HG03521 (cell line): ENCODE measurements at regions not wholly inside any gene's neighbourhood (a gene's known extent, or its start where the extent isn't known, plus 50 kb on each side); places are given as distances from the start of the nearest gene placed in this dataset.

Experiments used
- ATAC-seq: cut with Tn5 transposase; IDR thresholded peaks from one replicate; pipeline ENCODE4 v1.9.1; 2021; ENCODE audit warnings: mild to moderate bottlenecking, moderate library complexity; ENCODE audit not compliant: unreplicated experiment

- ATAC-seq: no peak
Observed at GRCh38 chr20:19923762-19924161, 93.4 kb upstream of the NAA20 start.

DNA sequence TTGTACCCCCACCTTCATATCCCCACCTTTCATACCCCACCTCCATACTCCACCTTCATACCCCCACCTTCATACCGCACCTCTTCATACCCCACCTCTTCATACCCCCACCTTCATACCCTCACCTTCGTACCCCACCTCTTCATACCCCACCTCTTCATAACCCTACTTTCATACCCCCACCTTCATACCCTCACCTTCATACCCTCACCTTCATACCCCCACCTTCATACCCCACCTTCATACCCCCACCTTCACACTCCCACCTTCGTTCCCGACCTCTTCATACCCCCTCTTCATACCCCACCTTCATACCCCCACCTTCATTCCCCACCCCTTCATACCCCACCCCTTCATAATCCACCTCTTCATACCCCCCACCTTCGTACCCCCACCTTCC lies 92.9 kb upstream of the NAA20 start:
- ATAC-seq: no peak

- no peak for ATAC-seq
Observed at GRCh38 chr20:19926591-19926990, 90.6 kb upstream of the NAA20 start.

DNA sequence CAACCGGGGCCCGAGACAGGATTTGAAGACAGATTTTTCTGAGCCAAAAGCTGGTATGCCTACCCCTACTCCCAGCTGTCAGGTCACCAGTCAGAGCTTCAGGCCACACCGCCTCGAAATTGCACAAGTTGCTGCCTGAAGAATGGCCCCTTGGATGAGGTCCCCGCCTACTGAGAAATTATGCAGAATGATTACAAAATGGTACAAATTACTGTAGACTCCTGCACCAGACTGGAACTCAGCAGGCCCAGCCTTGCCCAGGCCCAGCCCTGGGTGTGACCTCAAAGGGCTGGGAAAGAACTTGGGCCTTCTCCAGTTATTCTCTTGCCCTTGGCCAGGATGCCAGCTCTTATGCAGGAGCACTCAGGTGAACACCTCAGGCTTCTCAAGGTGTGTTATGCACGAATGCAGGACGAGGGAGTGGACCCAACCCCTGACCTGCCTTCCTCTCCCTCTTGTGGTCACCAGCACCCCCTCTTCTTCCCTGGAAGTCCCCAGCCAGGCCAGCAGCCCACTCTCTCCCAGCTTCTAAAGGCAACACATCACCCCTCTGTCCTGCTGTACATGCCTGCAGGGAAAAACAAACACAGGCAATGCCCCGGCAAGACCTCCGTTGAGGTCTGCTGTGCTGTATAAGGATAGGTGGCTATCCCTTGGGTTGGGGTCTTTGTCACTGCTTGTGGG lies 88.7 kb upstream of the NAA20 start:
- ATAC-seq: no peak

DNA sequence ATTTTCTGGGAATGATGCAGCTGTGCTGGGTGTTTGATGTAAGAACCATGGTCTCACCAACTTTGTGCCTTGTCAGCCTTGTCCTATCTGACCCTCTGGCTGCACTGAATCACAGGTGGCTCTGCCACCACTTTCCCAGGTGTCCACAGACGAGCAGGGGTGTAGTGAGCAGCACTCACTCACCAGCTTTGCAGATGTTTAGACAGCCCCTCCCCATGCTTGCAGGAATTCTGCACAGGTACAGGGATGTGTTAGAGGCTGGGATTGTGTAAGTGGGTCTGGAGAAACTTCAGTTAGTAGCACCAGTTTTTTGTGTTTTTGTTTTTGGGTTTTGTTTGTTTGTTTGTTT lies 88.2 kb upstream of the NAA20 start:
- ATAC-seq: no peak

GRCh38 chr20:19929481-19930145 lies 87.5 kb upstream of the NAA20 start:
- ATAC-seq: no peak

GRCh38 chr20:19930426-19930825 lies 86.7 kb upstream of the NAA20 start:
- ATAC-seq: no peak

DNA sequence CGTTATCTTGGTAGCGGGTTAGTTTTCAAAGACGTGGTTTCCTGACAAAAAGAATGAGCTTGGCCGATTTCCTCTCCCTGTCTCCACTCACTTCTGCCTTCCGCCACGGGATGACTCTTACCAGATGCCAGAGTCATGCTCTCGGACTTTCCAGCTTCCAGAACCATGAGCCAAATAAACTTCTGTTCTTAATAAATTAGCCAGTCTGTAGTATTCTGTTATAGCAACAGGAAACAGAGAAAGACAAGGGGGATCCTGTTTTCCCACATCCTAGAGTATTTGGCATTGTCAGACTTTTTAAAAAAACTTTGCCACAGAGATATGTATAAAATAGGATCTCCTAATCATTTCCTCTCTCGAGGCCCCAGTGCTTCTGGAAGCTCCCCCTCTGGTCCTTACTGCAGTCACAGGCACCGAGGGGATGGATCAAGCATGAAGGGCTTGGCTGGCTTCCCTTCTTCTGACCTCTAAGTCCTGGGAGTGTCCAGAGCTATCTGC lies 84.9 kb upstream of the NAA20 start:
- no peak for ATAC-seq

GRCh38 chr20:19934792-19935491 lies 82.2 kb upstream of the NAA20 start:
- no peak for ATAC-seq

- ATAC-seq: no peak
Observed at GRCh38 chr20:19935842-19936241, 81.3 kb upstream of the NAA20 start.

DNA sequence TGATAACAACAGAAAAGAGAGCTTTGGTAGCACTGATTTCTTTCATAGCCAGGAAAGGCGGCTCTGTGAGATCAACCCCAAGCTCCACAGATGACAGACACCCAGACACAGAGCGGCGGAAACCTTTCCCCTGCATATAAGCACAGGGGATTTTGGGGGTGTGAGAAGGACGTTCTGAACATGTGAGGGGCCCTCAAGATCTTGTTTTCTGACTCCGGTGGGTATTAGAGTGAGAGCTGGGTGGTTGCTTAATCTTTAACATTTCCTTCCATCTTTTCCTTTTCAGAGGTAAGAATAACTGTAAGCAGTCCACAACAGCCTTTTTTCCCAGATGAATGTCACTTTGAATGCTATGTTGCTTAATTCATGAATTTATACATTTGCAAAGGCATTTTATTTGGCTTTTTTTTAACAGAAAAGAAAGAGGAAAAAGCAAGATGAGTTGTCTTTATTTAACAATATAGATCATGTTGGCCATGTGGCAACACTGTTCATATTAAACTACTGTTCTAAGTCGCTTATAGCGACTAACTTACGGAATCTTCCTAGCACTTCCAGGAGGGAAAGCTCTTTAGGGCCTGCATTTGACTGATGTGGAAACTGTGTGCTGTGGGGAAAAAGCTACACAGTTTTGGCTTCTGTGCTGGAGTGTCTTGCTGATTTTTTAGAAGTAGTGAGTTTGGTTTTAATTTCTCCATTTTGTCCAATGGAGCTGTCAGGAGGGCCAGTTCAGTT lies 80.5 kb upstream of the NAA20 start:
- ATAC-seq: no peak

- no peak for ATAC-seq
Observed at GRCh38 chr20:19937218-19937617, 79.9 kb upstream of the NAA20 start.

DNA sequence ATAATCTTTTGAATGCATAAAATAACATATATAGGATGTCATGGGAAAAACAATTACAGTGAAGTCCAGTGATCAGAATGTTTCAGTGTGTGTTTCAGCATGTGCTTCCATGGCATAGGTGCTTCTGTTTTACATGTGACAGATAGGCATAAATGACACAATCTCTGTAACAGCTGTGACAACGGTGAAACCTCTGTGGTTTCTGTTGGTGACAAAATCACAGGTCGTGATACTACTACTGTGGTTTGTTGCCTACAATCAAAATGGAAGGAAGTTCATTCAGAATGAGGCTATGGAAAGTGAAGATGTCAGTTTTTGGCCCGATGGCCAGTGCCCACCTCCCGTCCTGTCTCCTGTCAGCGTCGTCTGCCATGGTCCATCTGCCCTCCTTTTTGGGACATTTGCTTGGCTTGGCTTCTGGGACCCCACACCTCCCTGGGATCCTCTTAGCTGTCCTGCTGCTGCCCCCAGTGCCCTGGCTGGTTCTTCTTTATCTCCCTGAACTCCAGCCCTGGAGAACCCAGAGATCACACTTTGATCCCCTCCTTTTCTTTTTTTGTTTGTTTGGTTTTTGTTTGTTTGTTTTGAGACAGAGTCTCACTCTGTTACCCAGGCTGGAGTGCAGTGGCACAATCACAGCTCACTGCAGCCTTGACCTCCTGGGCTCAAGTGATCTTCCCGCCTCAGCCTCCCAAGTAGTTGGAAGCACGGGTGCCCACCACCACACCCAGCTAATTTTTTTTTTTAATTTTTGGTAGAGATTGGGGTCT lies 79.3 kb upstream of the NAA20 start:
- no peak for ATAC-seq

DNA sequence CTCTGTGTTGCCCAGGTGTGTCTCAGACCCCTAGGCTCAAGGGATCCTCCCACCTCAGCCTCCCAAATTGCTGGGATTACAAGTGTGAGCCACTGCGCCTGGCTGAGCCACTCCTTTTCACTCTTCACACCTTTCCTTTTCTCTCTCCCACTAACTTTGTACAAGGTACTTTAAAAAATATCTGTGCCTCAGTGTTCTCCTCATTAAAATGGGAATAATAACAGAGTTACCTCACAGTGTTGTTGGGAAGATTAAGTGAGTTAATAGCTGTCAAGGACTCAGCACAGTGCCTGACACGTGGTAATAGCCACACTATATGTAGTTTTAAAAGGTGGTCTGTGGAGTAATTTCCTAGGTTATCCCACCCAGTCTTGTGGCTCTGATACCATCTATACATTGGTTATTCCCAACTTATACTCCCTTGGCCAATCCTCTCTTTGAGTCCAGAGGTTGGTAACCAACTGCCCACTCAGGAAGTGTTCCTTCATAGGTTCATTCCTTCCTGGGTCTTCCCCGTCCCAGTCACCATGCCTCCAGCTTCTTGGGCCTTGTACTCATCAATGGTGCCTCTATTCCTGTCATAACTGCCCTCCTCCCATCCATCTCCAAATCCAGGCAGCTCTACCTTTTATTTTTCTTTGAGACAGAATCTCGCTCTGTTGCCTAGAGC lies 78.6 kb upstream of the NAA20 start:
- ATAC-seq: no peak

DNA sequence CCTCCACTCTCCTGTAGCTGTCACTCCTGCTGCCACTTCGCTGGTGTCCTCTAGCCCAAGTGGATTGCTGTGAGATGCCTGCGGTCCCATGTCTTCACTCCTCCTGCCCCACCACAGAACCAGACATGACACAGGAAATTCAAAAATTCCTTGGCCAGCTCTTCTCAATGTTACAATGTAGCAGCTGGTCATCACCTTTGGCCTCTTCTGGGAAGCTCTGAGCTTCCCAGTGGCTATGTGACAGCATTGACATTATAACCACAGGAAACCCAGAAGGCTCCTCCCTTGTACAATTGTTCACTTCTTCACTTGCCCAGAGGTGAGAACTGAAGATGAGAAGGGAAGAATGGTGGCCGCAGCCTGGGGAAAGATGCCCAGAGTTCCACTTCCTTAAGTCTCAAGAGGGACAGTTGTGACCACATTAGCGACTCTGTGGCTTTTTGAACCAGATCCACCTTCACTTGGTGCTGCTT lies 76.1 kb upstream of the NAA20 start:
- ATAC-seq: no peak

- ATAC-seq: no peak
Observed at GRCh38 chr20:19942611-19943010, 74.6 kb upstream of the NAA20 start.

GRCh38 chr20:19943061-19943521 lies 74.1 kb upstream of the NAA20 start:
- no peak for ATAC-seq

DNA sequence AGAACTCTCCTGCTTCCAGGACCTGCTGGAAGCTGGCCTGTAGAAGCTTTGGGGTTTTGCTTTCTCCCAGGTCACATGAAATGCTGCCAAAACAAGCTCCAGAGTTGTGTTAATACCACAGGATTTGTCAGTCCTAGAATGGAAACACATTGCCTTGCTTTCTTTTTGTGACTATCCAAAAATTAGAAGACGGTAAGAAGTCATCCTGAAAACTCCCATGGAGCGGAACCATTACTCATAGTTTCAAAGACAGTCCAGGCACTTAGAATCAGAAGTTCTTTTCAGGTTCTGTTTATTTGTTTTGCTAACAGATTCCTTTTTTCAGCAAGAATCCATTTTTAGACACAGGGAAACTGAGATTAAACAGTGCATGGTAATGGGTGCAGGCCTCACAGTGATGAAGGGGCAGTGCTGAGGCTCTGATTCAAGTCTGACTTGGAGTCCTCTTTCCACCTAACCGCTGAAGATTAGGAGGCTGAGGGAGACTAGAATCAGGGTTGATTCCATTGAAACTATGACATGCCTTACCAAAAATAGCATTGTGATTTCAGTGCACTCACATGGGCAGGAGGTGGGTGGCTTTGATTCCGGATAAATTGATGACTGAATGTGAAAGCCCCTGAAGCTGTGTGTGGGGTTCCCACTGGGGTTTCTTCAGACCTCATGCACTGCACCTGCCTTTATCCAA lies 72.2 kb upstream of the NAA20 start:
- ATAC-seq: no peak
